HG03469 (cell line): ENCODE measurements at regions not wholly inside any gene's neighbourhood (a gene's known extent, or its start where the extent isn't known, plus 50 kb on each side); places are given as distances from the start of the nearest gene placed in this dataset.

Source experiments
- ATAC-seq: cut with Tn5 transposase; IDR thresholded peaks from one replicate; pipeline ENCODE4 v1.9.1; 2021; ENCODE audit warnings: mild to moderate bottlenecking, moderate library complexity, moderate number of reproducible peaks; ENCODE audit not compliant: unreplicated experiment

GRCh38 chr11:116601814-116602636 is 170.8 kb downstream of the BUD13 start:
- no peak for ATAC-seq

DNA sequence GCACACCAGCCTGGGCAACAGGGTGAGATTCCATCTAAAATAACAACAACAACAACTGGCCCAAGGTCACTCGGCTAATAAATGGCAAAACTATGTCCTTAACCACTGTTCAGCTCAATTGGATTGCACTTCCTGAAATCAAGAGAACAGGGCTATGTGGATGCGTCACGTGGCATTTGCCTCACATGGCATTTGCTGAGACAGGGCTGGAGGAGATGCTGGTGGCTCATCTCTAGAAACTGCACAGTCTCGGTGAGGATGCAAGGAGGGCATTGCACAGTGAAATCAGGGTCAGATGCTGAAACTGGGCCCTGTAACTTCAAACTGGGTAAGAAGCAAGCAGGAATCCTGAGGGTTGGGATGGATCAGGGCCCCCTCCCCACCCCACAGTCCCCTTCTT is 171.9 kb downstream of the BUD13 start:
- no peak for ATAC-seq

GRCh38 chr11:116598556-116598955 is 174.2 kb downstream of the BUD13 start:
- no peak for ATAC-seq

- ATAC-seq, result no peak
These were observed 174.8 kb downstream of the BUD13 start for GRCh38 chr11:116598036-116598435.

GRCh38 chr11:116596346-116597260 is 176.2 kb downstream of the BUD13 start:
- no peak for ATAC-seq

DNA sequence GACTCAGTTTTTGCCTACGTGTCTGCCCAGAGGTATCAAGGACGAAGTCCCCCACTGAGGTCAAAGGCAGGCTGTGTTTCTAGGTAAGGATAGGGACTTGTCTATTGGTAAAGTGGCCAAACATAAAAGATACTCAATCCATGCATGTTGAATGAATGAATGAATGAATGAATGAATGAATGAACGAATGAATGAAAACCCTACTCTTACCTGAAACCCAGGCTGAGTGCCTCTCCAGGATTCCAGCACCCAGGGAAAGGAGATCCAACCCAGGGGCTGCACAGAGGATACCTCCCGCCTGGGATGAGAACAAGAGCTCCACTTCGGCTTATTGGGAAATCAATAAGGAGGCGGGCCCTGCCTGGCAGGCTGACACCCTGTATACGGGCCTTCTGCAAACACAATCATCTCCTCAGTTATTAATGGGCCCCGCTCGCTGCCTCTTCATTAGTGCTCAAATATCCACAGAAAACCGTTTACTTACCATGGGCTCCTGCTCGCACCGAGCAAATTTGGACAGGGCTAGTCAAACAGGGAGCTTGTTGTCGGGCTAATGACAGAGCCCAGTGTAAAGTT is 177.4 kb downstream of the BUD13 start:
- ATAC-seq, result no peak

DNA sequence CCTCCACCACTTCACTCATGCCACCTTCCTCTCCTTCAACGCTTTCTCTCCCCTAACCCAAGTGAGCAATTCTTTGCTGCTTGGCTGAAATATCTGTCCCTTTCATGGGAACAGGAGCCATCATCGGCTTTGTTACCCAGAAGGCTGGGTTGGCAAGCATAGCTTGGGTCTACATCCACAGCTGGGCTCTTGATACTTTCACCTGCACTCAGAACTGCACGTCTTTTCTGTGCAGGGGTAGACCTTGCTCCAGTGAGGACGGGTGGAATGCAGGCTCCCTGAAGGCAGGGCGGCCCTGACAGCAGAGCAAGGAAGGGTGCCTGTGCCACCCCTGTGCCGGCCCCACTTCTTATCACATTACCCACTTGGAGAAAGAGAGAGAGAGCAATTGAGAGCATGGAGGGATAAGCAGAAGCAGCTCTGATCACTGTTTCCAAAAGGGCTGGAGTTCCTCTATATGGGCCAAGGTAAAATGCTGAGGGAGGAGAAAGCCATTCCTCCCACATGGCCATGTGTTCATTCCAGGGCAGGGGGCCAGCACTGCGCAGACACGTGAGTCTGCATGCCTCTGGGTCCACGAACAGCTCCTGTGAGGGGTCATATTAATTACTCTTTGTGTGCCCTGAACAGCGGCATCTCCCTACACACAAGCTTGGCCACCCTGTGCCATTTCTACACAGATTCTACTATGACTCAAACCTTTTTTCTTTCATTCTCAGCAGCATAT is 181.8 kb downstream of the BUD13 start:
- no peak for ATAC-seq

DNA sequence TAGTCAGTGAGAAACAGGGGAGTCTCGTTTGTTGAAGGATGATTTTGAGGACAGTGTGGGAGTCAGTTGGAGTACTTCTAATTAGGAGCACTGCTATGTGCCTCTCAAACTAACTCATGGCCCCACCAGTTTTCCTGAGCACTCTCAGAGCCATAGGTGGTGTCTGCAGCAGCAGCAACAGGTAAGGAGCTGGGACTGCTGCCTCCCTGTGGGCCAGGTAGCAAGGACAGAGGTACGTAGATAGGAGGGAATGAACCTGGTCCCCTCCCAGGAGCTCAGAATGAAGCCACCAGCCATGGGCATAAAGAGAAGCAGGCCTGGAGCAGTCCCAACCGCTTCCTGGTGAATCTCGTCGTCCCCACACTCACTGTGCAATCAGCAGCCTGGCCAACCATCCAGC is 183.4 kb downstream of the BUD13 start:
- no peak for ATAC-seq

- ATAC-seq, result no peak
These were observed 186.4 kb downstream of the BUD13 start for GRCh38 chr11:116586392-116586791.

DNA sequence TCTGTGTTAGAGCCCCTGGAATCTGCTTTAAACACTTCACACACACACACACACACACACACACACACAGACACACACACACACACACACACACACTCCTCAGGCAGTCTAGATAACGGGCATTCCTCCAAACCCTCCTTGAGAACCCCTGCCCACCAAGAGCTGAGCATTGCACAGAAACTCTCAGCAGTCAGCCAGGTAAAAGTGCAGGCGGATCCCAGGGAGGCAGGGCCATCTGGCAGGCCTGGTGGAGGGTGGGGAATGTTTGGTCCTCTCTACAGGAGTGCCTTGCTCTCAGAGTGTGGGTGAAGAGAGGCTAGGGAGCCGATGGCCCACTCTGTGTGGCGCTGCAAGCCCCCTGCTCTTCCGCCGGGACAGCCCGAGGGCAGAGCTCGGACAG is 190.2 kb downstream of the BUD13 start:
- no peak for ATAC-seq

- no peak for ATAC-seq
These were observed 191.4 kb downstream of the BUD13 start for GRCh38 chr11:116581349-116581748.

DNA sequence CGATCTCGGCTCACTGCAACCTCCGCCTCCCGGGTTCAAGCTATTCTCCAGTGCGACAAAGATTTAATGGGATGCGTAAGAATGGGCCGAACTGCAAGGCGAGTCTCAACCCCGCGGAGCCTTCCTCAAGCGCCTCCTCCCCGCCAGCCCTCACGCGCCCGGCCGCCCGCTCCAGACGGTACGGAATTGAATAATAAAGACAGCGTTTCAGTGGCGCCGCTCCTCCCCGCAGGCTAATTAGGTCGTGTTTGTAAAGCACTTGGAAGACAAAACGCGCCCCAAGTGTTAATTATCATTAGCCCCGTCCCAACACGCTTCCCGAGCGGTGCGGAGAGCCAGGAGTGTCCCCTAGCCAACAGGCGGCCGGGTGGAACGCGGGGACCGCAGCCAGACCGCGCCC is 192.0 kb downstream of the BUD13 start:
- ATAC-seq, result no peak

DNA sequence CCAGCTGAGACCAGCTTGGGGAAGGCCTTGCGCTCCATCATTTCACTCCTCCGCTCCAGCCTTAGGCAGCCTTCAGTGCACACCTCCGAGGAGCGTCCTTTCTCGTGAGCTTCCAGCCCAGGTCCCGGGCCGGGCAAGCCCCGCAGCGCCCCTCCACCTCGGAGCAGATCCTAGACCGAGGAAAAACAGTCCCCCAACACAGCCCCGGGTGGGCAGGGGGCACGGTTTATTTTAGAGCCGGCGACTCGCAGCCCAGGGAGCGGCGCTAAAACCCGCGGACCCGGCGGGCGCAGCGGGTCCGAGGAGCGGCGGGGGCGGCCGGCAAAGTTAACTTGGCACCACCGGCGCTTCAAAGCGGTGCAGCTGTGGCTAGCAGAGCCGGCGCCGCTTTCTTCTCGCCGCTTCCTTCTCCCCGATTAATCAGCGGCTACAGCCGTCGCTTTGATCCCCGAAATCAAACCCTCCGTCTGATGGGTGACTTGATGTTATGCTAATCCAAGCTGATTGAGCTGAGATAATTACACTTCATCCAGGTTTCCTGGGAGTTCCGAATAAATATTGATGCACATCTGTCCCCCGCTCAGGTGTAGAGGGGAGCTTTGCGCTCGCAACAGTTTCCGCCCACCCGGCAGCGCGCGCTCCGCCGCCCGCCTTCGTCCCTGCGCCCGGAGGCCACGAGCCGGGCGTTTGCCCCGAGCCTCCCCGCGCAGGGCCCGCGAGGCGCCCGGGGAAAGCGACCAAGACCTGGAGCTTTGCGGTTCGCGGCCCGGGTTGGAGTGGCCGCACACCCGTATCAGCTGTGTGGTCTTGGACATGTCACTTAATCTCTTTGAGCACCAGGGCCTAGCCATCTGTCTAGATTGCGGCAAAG is 192.7 kb downstream of the BUD13 start:
- no peak for ATAC-seq

GRCh38 chr11:116579031-116579653 is 193.6 kb downstream of the BUD13 start:
- ATAC-seq, result no peak

DNA sequence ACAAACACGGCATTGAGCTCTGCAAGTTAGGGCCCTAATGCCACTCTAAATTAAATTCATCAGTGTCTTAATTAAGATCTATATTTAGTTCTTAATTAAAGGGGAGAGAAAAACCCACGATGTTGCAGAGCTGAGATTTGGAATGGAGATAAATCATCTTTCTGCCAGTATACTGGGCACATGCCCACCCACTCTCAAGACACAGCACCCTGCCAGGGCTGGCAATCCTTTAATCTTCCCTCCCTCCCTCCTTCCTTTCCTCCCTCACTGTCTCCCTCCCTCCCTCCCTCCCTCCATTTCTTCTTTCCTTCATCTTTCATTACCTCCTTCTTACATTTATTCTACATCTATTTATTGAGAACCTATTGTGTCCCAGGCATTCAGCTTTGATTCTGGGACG is 194.8 kb downstream of the BUD13 start:
- no peak for ATAC-seq

- no peak for ATAC-seq
These were observed 195.5 kb downstream of the BUD13 start for GRCh38 chr11:116577273-116577672.

DNA sequence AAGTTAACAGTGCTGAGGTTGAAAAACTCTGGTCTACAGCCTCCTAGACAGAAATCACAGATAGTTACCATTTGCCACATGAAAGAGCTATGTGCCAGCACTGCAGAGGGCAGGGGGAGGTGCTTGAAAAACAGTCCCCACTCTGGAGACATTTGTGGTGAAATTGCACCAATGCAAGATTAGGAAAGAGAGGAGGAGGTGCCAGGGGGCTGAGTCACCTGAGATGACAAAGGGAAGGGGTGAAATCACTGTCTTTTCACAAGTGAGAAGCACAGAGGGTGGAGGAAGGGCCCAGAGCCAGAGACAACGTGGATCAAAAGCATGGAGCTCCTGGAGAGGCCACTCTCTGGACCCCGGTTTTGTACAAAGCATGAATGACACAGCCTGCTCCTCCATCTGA is 196.3 kb downstream of the BUD13 start:
- no peak for ATAC-seq

GRCh38 chr11:116567721-116568242 is 205.0 kb downstream of the BUD13 start:
- ATAC-seq, result no peak

DNA sequence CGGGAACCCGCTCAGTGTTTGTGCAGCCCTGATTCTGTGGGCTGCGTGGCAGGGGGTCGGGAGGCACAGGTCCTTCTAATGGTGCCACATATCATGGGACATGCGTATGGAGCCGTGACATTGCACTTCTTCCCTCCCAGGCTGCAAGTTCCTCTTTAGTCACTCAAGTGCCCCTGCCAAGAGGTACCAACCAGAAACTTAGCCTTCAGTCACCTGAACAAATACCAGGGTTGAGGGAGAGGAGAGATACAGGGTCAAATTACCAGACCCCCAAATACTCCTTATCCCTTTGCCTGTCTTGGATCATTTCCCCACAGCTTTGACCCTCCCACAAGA is 209.1 kb downstream of the BUD13 start:
- no peak for ATAC-seq
